Stomach smooth muscle (tissue), 2 donors: ENCODE measurements at regions not wholly inside any gene's neighbourhood (a gene's known extent, or its start where the extent isn't known, plus 50 kb on each side); places are given as distances from the start of the nearest gene placed in this dataset.
"Not testable (repeated sequence)": the region's sequence is repeated elsewhere in the genome, so short reads cannot be mapped to it uniquely, and the experiment has no call there.

Experiments
- H3K27ac ChIP-seq: one replicate; pipeline ENCODE4 v1.7.0; 2013; ENCODE audit warnings: mild to moderate bottlenecking, low read length, inconsistent platforms
- H3K27me3 ChIP-seq, 2 donors: one replicate each; pipeline ENCODE4 v1.7.0; 2013; ENCODE audit warnings: low read length in 2 of 2; ENCODE audit not compliant: insufficient read depth in 2 of 2, control insufficient read depth in 1 of 2
- H3K36me3 ChIP-seq, 2 donors: one replicate each; pipeline ENCODE4 v1.7.0; 2013; ENCODE audit warnings: low read length in 2 of 2; ENCODE audit not compliant: control insufficient read depth in 2 of 2, insufficient read depth in 2 of 2
- H3K4me1 ChIP-seq: one replicate; pipeline ENCODE4 v1.7.0; 2013; ENCODE audit warnings: low read length; ENCODE audit not compliant: control insufficient read depth, insufficient read depth
- H3K4me3 ChIP-seq, 2 donors: one replicate each; pipeline ENCODE4 v1.7.0; 2013; ENCODE audit warnings: low read length in 2 of 2
- H3K9ac ChIP-seq, 2 donors: one replicate each; pipeline ENCODE4 v1.7.0; 2013; ENCODE audit warnings: low read length in 2 of 2, mild to moderate bottlenecking in 1 of 2
- H3K9me3 ChIP-seq, 2 donors: one replicate each; pipeline ENCODE4 v1.7.0; 2013; ENCODE audit warnings: low read length in 2 of 2; ENCODE audit not compliant: control insufficient read depth in 2 of 2
- donor health status: healthy.
- donor health status: Pancreatic carcinoma.

GRCh38 chr14:105736331-105736730 is 209.9 kb downstream of the TMEM121 start:
- H3K27ac ChIP-seq, H3K36me3 ChIP-seq, H3K4me3 ChIP-seq, H3K9me3 ChIP-seq, H3K9ac ChIP-seq, H3K4me1 ChIP-seq, H3K27me3 ChIP-seq: not testable (repeated sequence)

GRCh38 chr14:105737504-105738246 is 211.3 kb downstream of the TMEM121 start:
- H3K9ac ChIP-seq = no peak overlapping the region
- H3K36me3 ChIP-seq = no peaks in the 10 kb centered on the region
- H3K9me3 ChIP-seq = no peaks in the 10 kb centered on the region
- H3K4me3 ChIP-seq = no peak overlapping the region
- no peaks in the 10 kb centered on the region for H3K4me1 ChIP-seq
- no peak overlapping the region for H3K27ac ChIP-seq
- no peaks in the 10 kb centered on the region for H3K27me3 ChIP-seq

- no peaks in the 10 kb centered on the region for H3K9me3 ChIP-seq
- no peaks in the 10 kb centered on the region for H3K4me1 ChIP-seq
- H3K27me3 ChIP-seq = no peaks in the 10 kb centered on the region
- no peak overlapping the region for H3K4me3 ChIP-seq
- H3K27ac ChIP-seq = no peak overlapping the region
- no peak overlapping the region for H3K9ac ChIP-seq
- H3K36me3 ChIP-seq = no peaks in the 10 kb centered on the region
Observed at GRCh38 chr14:105738638-105739037, 212.3 kb downstream of the TMEM121 start.

- no peaks in the 10 kb centered on the region for H3K27me3 ChIP-seq
- no peak overlapping the region for H3K27ac ChIP-seq
- no peak overlapping the region for H3K9ac ChIP-seq
- no peaks in the 10 kb centered on the region for H3K9me3 ChIP-seq
- H3K4me1 ChIP-seq = no peaks in the 10 kb centered on the region
- no peaks in the 10 kb centered on the region for H3K36me3 ChIP-seq
- no peak overlapping the region for H3K4me3 ChIP-seq
Observed at GRCh38 chr14:105739331-105740102, 213.1 kb downstream of the TMEM121 start.

- not testable (repeated sequence) for H3K9me3 ChIP-seq, H3K4me3 ChIP-seq, H3K27ac ChIP-seq, H3K4me1 ChIP-seq, H3K27me3 ChIP-seq, H3K36me3 ChIP-seq, H3K9ac ChIP-seq
Observed at GRCh38 chr14:105740272-105740671, 213.9 kb downstream of the TMEM121 start.

- H3K36me3 ChIP-seq, H3K4me3 ChIP-seq, H3K27me3 ChIP-seq, H3K9ac ChIP-seq, H3K4me1 ChIP-seq, H3K27ac ChIP-seq, H3K9me3 ChIP-seq: not testable (repeated sequence)
Observed at GRCh38 chr14:105740961-105741360, 214.6 kb downstream of the TMEM121 start.

GRCh38 chr14:105741707-105742530 is 215.5 kb downstream of the TMEM121 start:
- not testable (repeated sequence) for H3K4me1 ChIP-seq, H3K4me3 ChIP-seq, H3K27me3 ChIP-seq, H3K27ac ChIP-seq, H3K36me3 ChIP-seq, H3K9me3 ChIP-seq, H3K9ac ChIP-seq

- Histone ChIP-seq H3K36me3 (no peaks in the 10 kb centered on the region), H3K4me1 (no peaks in the 10 kb centered on the region), H3K9me3 (no peaks in the 10 kb centered on the region)
Observed at GRCh38 chr14:105742531-105742848, 216.1 kb downstream of the TMEM121 start.

GRCh38 chr14:105742904-105743701 is 216.7 kb downstream of the TMEM121 start:
- H3K36me3 ChIP-seq, H3K4me1 ChIP-seq, H3K9ac ChIP-seq, H3K9me3 ChIP-seq, H3K27me3 ChIP-seq, H3K27ac ChIP-seq, H3K4me3 ChIP-seq: not testable (repeated sequence)

More at GRCh38 chr14:105742531-105742848, 216.1 kb downstream of the TMEM121 start:
- Histone ChIP-seq H3K9ac (no peak overlapping the region), H3K27ac (no peak overlapping the region), H3K4me3 (no peak overlapping the region), H3K27me3 (no peaks in the 10 kb centered on the region)

- H3K27ac ChIP-seq, H3K36me3 ChIP-seq, H3K27me3 ChIP-seq, H3K4me3 ChIP-seq, H3K9ac ChIP-seq, H3K4me1 ChIP-seq, H3K9me3 ChIP-seq: not testable (repeated sequence)
Observed at GRCh38 chr14:105744213-105744787, 217.9 kb downstream of the TMEM121 start.
